H9 (cell line): ENCODE measurements at regions not wholly inside any gene's neighbourhood (a gene's known extent, or its start where the extent isn't known, plus 50 kb on each side); places are given as distances from the start of the nearest gene placed in this dataset.

Experiments
- DNase-seq: peaks from one replicate; pipeline ENCODE4 v3.0.0-alpha.2; 2017
- H2AFZ ChIP-seq: one replicate; pipeline ENCODE4 v1.6.1; 2013; ENCODE audit warnings: mild to moderate bottlenecking, low read length, control low read depth, moderate library complexity
- H2AK5ac ChIP-seq: 2 replicates; pipeline ENCODE4 v1.6.1; 2013; ENCODE audit warnings: low read length, control low read depth, mixed read lengths; ENCODE audit not compliant: insufficient read length
- H2BK120ac ChIP-seq: one replicate; pipeline ENCODE4 v1.6.1; 2013; ENCODE audit warnings: low read depth, mild to moderate bottlenecking, low read length, control low read depth, inconsistent platforms; ENCODE audit not compliant: poor library complexity, severe bottlenecking
- H2BK12ac ChIP-seq: 2 replicates; pipeline ENCODE4 v1.6.1; 2013; ENCODE audit warnings: low read length, control low read depth, mixed read lengths, low read depth; ENCODE audit not compliant: insufficient read length
- H2BK15ac ChIP-seq: 2 replicates; pipeline ENCODE4 v1.6.1; 2013; ENCODE audit warnings: low read depth, low read length, control low read depth
- H2BK20ac ChIP-seq: one replicate; pipeline ENCODE4 v1.6.1; 2013; ENCODE audit warnings: low read depth, mild to moderate bottlenecking, low read length, control low read depth, inconsistent platforms; ENCODE audit not compliant: poor library complexity, severe bottlenecking
- H2BK5ac ChIP-seq: 2 replicates; pipeline ENCODE4 v1.6.1; 2013; ENCODE audit warnings: low read length, control low read depth, mixed read lengths; ENCODE audit not compliant: insufficient read length
- H3K14ac ChIP-seq: 2 replicates; pipeline ENCODE4 v1.6.1; 2013; ENCODE audit warnings: low read length, control low read depth; ENCODE audit not compliant: insufficient read depth
- H3K18ac ChIP-seq: 2 replicates; pipeline ENCODE4 v1.6.1; 2013; ENCODE audit warnings: low read depth, mild to moderate bottlenecking, mixed read lengths, low read length, control low read depth; ENCODE audit not compliant: insufficient read length
- H3K23ac ChIP-seq: 2 replicates; pipeline ENCODE4 v1.6.1; 2013; ENCODE audit warnings: low read length, control low read depth, mixed read lengths, low read depth; ENCODE audit not compliant: insufficient read length
- H3K23me2 ChIP-seq: 2 replicates; pipeline ENCODE4 v1.6.1; 2013; ENCODE audit warnings: low read depth, mild to moderate bottlenecking, mixed read lengths, low read length, control low read depth; ENCODE audit not compliant: insufficient read length, poor library complexity, severe bottlenecking
- H3K27ac ChIP-seq: 2 replicates; pipeline ENCODE4 v1.5.1; 2013; ENCODE audit warnings: low read length, control low read depth, mixed read lengths, low read depth; ENCODE audit not compliant: insufficient read length
- H3K27me3 ChIP-seq: 2 replicates; pipeline ENCODE4 v1.6.1; 2013; ENCODE audit warnings: low read length, control low read depth, inconsistent platforms; ENCODE audit not compliant: insufficient read depth
- H3K4ac ChIP-seq: 2 replicates; pipeline ENCODE4 v1.6.1; 2013; ENCODE audit warnings: low read depth, mild to moderate bottlenecking, control low read depth, inconsistent platforms, low read length, moderate library complexity
- H3K4me1 ChIP-seq: 2 replicates; pipeline ENCODE4 v1.6.1; 2013; ENCODE audit warnings: low read length, control low read depth, inconsistent platforms; ENCODE audit not compliant: insufficient read depth
- H3K4me2 ChIP-seq: 2 replicates; pipeline ENCODE4 v1.6.1; 2013; ENCODE audit warnings: low read length, control low read depth, mixed read lengths; ENCODE audit not compliant: insufficient read length, insufficient read depth
- H3K56ac ChIP-seq: 2 replicates; pipeline ENCODE4 v1.6.1; 2013; ENCODE audit warnings: low read depth, mild to moderate bottlenecking, mixed read lengths, low read length, control low read depth; ENCODE audit not compliant: insufficient read length
- H3K79me1 ChIP-seq: 2 replicates; pipeline ENCODE4 v1.6.1; 2013; ENCODE audit warnings: low read depth, mild to moderate bottlenecking, moderate library complexity, low read length, control low read depth, inconsistent platforms; ENCODE audit not compliant: insufficient read depth, poor library complexity, severe bottlenecking
- H3K79me2 ChIP-seq: 2 replicates; pipeline ENCODE4 v1.6.1; 2013; ENCODE audit warnings: low read length, control low read depth, inconsistent platforms; ENCODE audit not compliant: insufficient read depth
- H3K9ac ChIP-seq: 2 replicates; pipeline ENCODE4 v1.6.1; 2013; ENCODE audit warnings: low read length, control low read depth, mixed read lengths; ENCODE audit not compliant: insufficient read length; ENCODE audit errors: extremely low read depth
- H3K9me3 ChIP-seq: one replicate; pipeline ENCODE4 v1.6.1; 2013; ENCODE audit warnings: low read depth, low read length, inconsistent platforms; ENCODE audit not compliant: control insufficient read depth
- H3T11ph ChIP-seq: one replicate; pipeline ENCODE4 v1.6.1; 2013; ENCODE audit warnings: mild to moderate bottlenecking, low read length, control low read depth, inconsistent platforms
- H4K20me1 ChIP-seq: one replicate; pipeline ENCODE4 v1.6.1; 2013; ENCODE audit not compliant: control insufficient read depth, insufficient read length, insufficient read depth
- H4K5ac ChIP-seq: 2 replicates; pipeline ENCODE4 v1.6.1; 2013; ENCODE audit warnings: low read depth, mild to moderate bottlenecking, mixed read lengths, low read length, control low read depth; ENCODE audit not compliant: insufficient read length
- H4K8ac ChIP-seq: replicated peaks from 2 replicates; pipeline ENCODE4 v1.6.1; 2013; ENCODE audit warnings: low read length, control low read depth, mixed read lengths, low read depth; ENCODE audit not compliant: insufficient read length
- H4K91ac ChIP-seq: 2 replicates; pipeline ENCODE4 v1.6.1; 2013; ENCODE audit warnings: low read depth, mild to moderate bottlenecking, moderate library complexity, mixed read lengths, low read length, control low read depth; ENCODE audit not compliant: insufficient read length
- H3K27ac Mint-ChIP-seq, 3 experiments: 2 replicates in 2 of 3; 3 replicates in 1 of 3; pipeline ENCODE4 v1.8.0; 2020 to 2021; ENCODE audit warnings: mixed read lengths in 3 of 3, mild to moderate bottlenecking in 1 of 3, moderate library complexity in 1 of 3
- H3K27me3 Mint-ChIP-seq: 2 replicates; pipeline ENCODE4 v1.8.0; 2021; ENCODE audit warnings: low read depth, mild to moderate bottlenecking, moderate library complexity, mixed read lengths
- H3K36me3 Mint-ChIP-seq, 3 experiments: 2 replicates in 2 of 3; 3 replicates in 1 of 3; pipeline ENCODE4 v1.8.0; 2020 to 2021; ENCODE audit warnings: low read depth in 3 of 3, mixed read lengths in 3 of 3; ENCODE audit not compliant: insufficient read depth in 1 of 3
- H3K4me1 Mint-ChIP-seq, 2 experiments: 2 replicates each; pipeline ENCODE4 v1.8.0; 2020; ENCODE audit warnings: mixed read lengths in 2 of 2
- H3K4me3 Mint-ChIP-seq, 2 experiments: 2 replicates in 1 of 2; 3 replicates in 1 of 2; pipeline ENCODE4 v1.8.0; 2020 to 2021; ENCODE audit warnings: mild to moderate bottlenecking in 2 of 2, mixed read lengths in 2 of 2, moderate library complexity in 1 of 2
- H3K9me3 Mint-ChIP-seq, 2 experiments: 2 replicates in 1 of 2; 3 replicates in 1 of 2; pipeline ENCODE4 v1.8.0; 2020; ENCODE audit warnings: mild to moderate bottlenecking in 2 of 2, mixed read lengths in 2 of 2, moderate library complexity in 1 of 2
- WGBS: extraction: QIAGEN DNeasy Blood & Tissue Kit; methylation state at CpG from one replicate; pipeline ENCODE4 v1.1.7; 2013; ENCODE audit warnings: missing lambda C conversion rate, low lambda C conversion rate, mixed read lengths; ENCODE audit not compliant: insufficient read length; ENCODE audit errors: extremely low coverage; 5-methylcytosine and 5-hydroxymethylcytosine counted together
- TF ChIP-seq, protein P1 (sequence below): fragments of 200-600 bp; sonication (generic); conservative IDR thresholded peaks from 3 replicates; pipeline ENCODE4 v1.8.0; 2021; ENCODE audit warnings: antibody characterized with exemption, mild to moderate bottlenecking

DNA sequence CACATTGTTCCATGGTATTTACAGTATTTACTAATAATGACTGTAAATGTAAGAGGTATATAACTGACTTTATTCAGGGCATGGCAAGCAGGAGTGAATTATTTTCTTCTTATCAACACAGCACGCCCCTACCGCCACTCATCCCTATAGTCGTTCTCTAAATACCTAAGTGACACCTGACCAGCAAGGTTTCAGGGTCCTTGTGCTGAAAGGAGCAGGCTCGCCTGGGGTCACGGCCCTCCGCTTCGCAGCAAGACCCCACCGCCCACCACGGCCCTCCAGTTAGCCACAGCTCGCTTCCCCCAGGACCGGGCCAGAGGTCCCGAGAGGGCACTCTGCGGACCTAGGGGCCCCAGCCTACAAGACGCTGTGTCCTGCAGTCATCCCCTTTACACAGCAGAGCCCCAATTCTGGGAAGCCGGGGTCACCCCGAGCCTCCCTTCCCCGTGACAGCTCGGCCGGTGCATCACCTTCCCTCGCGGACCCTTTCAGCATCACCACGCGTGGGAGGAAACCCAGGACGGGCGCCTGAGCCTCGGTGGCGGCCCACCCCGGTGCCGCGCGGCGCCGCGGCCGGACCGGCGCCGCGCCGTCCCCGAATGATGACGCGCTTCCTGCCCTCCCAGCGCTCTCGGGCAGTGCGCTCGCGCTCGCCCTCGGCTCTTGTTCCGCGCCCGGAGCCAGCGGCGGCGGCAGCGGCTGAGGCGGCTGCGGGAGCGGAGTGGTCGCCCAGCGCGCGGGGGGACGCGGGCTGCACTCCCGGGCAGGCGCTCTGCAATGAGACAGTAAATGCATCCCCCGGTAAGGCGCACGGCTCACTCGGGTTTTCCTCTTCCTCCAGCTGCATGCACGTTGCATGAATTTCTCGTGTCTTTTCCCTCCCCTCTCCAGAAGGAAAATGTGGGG, 225.1 kb upstream of the C2CD4B start, which contains the start of gene TLN2:
Gene TLN2 (plus strand): TSS at position 666 of the 906 bp plus-strand sequence.
- TF ChIP-seq, protein P1, sequence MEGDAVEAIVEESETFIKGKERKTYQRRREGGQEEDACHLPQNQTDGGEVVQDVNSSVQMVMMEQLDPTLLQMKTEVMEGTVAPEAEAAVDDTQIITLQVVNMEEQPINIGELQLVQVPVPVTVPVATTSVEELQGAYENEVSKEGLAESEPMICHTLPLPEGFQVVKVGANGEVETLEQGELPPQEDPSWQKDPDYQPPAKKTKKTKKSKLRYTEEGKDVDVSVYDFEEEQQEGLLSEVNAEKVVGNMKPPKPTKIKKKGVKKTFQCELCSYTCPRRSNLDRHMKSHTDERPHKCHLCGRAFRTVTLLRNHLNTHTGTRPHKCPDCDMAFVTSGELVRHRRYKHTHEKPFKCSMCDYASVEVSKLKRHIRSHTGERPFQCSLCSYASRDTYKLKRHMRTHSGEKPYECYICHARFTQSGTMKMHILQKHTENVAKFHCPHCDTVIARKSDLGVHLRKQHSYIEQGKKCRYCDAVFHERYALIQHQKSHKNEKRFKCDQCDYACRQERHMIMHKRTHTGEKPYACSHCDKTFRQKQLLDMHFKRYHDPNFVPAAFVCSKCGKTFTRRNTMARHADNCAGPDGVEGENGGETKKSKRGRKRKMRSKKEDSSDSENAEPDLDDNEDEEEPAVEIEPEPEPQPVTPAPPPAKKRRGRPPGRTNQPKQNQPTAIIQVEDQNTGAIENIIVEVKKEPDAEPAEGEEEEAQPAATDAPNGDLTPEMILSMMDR = no peak
- Mint-ChIP-seq H3K4me1 (peaks cover 12 to 17% of the 10 kb centered on the region in 2 experiments), H3K27ac (peak within 1 kb of the TSS in 2 of 3 experiments; percentile 97 to 98; a peak in 4 of 7 replicates), H3K9me3 (no peaks in the 10 kb centered on the region), H3K27me3 (peaks cover 17% of the 10 kb centered on the region), H3K4me3 (peak within 1 kb of the TSS; percentile 95 to 97), H3K36me3 (no peaks in the 10 kb centered on the region)
- H3K14ac ChIP-seq = peak within 1 kb of the TSS; percentile 88
- no peaks in the 10 kb centered on the region for H4K20me1 ChIP-seq
- H3T11ph ChIP-seq = no peak within 1 kb of the TSS
- no peak within 1 kb of the TSS for H3K27ac ChIP-seq
- no peak within 1 kb of the TSS for H3K4ac ChIP-seq
- H4K5ac ChIP-seq = peak within 1 kb of the TSS; percentile 24
- WGBS = no CpG with 5 or more reads among the region's 74 CpGs
- H3K4me2 ChIP-seq = peak within 1 kb of the TSS; percentile 68
- no peak within 1 kb of the TSS for H3K23ac ChIP-seq
- no peak within 1 kb of the TSS for H2BK12ac ChIP-seq
- no peak within 1 kb of the TSS for H2BK20ac ChIP-seq
- no peak within 1 kb of the TSS for H2BK15ac ChIP-seq
- H3K4me1 ChIP-seq = no peaks in the 10 kb centered on the region
- H4K8ac ChIP-seq = peak within 1 kb of the TSS; percentile 15
- H3K79me1 ChIP-seq = no peaks in the 10 kb centered on the region
- H2BK5ac ChIP-seq = no peak within 1 kb of the TSS
- H3K18ac ChIP-seq = peak within 1 kb of the TSS; percentile 59
- H3K56ac ChIP-seq = no peak within 1 kb of the TSS
- peak within 1 kb of the TSS; percentile 9 for H2AFZ ChIP-seq
- H3K27me3 ChIP-seq = no peaks in the 10 kb centered on the region; the same call in 1 of the 2 replicates
- no peaks in the 10 kb centered on the region for H3K79me2 ChIP-seq
- peak; percentile 69 for DNase-seq
- H3K9me3 ChIP-seq = no peaks in the 10 kb centered on the region
- no peak within 1 kb of the TSS for H2AK5ac ChIP-seq
- H4K91ac ChIP-seq = no peak within 1 kb of the TSS
- no peak within 1 kb of the TSS for H2BK120ac ChIP-seq
- H3K23me2 ChIP-seq = peaks cover 16% of the 10 kb centered on the region
- peak within 1 kb of the TSS; percentile 90 for H3K9ac ChIP-seq
